Natural killer cell (primary cell): ENCODE measurements at regions not wholly inside any gene's neighbourhood (a gene's known extent, or its start where the extent isn't known, plus 50 kb on each side); places are given as distances from the start of the nearest gene placed in this dataset.

Experiments
- ATAC-seq, 3 donors: fragments of 150-1000 bp in 2 of 3; fragments of 200-7000 bp in 1 of 3; cut with Tn5 transposase; 1 replicate in 1 of 3; 2 replicates in 2 of 3; pipeline ENCODE4 v1.10.0; 2021; ENCODE audit warnings: mild to moderate bottlenecking in 2 of 3, moderate library complexity in 2 of 3
- DNase-seq, 2 donors: peaks; one replicate each; pipeline versions ENCODE4 v3.0.0 to v3.0.0-alpha.2; 2013 to 2021; ENCODE audit warnings: mixed read lengths in 1 of 2
- H3K27ac ChIP-seq: one replicate; pipeline ENCODE4 v1.5.1; 2013; ENCODE audit warnings: mild to moderate bottlenecking, low read length
- H3K27me3 ChIP-seq: one replicate; pipeline ENCODE4 v1.6.1; 2013; ENCODE audit warnings: low read length; ENCODE audit not compliant: control insufficient read depth, insufficient read depth
- H3K36me3 ChIP-seq: one replicate; pipeline ENCODE4 v1.6.1; 2013; ENCODE audit warnings: low read length; ENCODE audit not compliant: control insufficient read depth, insufficient read depth
- H3K4me1 ChIP-seq: one replicate; pipeline ENCODE4 v1.6.1; 2013; ENCODE audit warnings: low read length; ENCODE audit not compliant: control insufficient read depth, insufficient read depth
- H3K4me3 ChIP-seq: one replicate; pipeline ENCODE4 v1.5.1; 2013; ENCODE audit warnings: low read length
- H3K9me3 ChIP-seq: one replicate; pipeline ENCODE4 v1.6.1; 2013; ENCODE audit warnings: low read length; ENCODE audit not compliant: control insufficient read depth, insufficient read depth
- H3K27ac Mint-ChIP-seq, 2 donors: one replicate each; pipeline ENCODE4 v1.8.0; 2022; ENCODE audit warnings: mild to moderate bottlenecking in 2 of 2, mixed read lengths in 2 of 2, moderate library complexity in 1 of 2
- H3K27me3 Mint-ChIP-seq, 2 donors: one replicate each; pipeline ENCODE4 v1.8.0; 2022; ENCODE audit warnings: low read depth in 2 of 2, mixed read lengths in 2 of 2
- H3K36me3 Mint-ChIP-seq: one replicate; pipeline ENCODE4 v1.8.0; 2022; ENCODE audit warnings: mixed read lengths
- H3K4me1 Mint-ChIP-seq, 2 donors: one replicate each; pipeline ENCODE4 v1.8.0; 2022; ENCODE audit warnings: mixed read lengths in 2 of 2
- H3K4me3 Mint-ChIP-seq: one replicate; pipeline ENCODE4 v1.8.0; 2022; ENCODE audit warnings: mild to moderate bottlenecking, moderate library complexity, mixed read lengths
- H3K9me3 Mint-ChIP-seq, 2 donors: one replicate each; pipeline ENCODE4 v1.8.0; 2022; ENCODE audit warnings: mixed read lengths in 2 of 2
- CTCF ChIP-seq: fragments of 200-600 bp; IDR thresholded peaks from one replicate; pipeline ENCODE4 v1.8.0; 2022; ENCODE audit warnings: antibody characterized with exemption
- WGBS: methylation state at CpG from one replicate; pipeline ENCODE4 v1.1.7; 2013; ENCODE audit warnings: missing lambda C conversion rate; ENCODE audit not compliant: insufficient coverage; 5-methylcytosine and 5-hydroxymethylcytosine counted together
- intact Hi-C: fragments of 100-400 bp; cut with micrococcal nuclease; formaldehyde crosslinking; loops from one replicate; pipeline ENCODE4 v1.14.2; 2022

- H3K27ac Mint-ChIP-seq: no peak overlapping the region
- peaks cover 2 to 3% of the 10 kb centered on the region in 2 donors for H3K9me3 Mint-ChIP-seq
Observed at GRCh38 chr1:216924732-216925131, 201.5 kb upstream of the ESRRG start.

GRCh38 chr1:216923601-216924000 lies 200.4 kb upstream of the ESRRG start:
- TF ChIP-seq CTCF: no peak
- intact Hi-C loops: no loop called here
- Mint-ChIP-seq H3K27me3 (no peaks in the 10 kb centered on the region), H3K4me3 (no peak overlapping the region), H3K9me3 (peaks cover 2 to 3% of the 10 kb centered on the region in 2 donors), H3K36me3 (no peaks in the 10 kb centered on the region), H3K4me1 (peaks cover 0 to 4% of the 10 kb centered on the region in 2 donors), H3K27ac (no peak overlapping the region)
- Histone ChIP-seq H3K9me3 (peaks cover 8% of the 10 kb centered on the region), H3K27me3 (no peaks in the 10 kb centered on the region), H3K36me3 (no peaks in the 10 kb centered on the region), H3K4me3 (no peak overlapping the region), H3K27ac (no peak overlapping the region), H3K4me1 (no peaks in the 10 kb centered on the region)
- DNase-seq (no peak), ATAC-seq (no peak)
- 85% methylated on average over 5 of the region's 5 CpGs for WGBS

More at GRCh38 chr1:216924732-216925131, 201.5 kb upstream of the ESRRG start:
- peaks cover 8% of the 10 kb centered on the region for H3K9me3 ChIP-seq
- H3K36me3 Mint-ChIP-seq: no peaks in the 10 kb centered on the region
- intact Hi-C loops: no loop called here
- H3K4me3 ChIP-seq: no peak overlapping the region
- H3K27me3 Mint-ChIP-seq: no peaks in the 10 kb centered on the region
- ATAC-seq (peak in 1 of 3 donors; percentile 24), DNase-seq (peak in 1 of 2 donors; percentile 4)
- peaks cover 0 to 4% of the 10 kb centered on the region in 2 donors for H3K4me1 Mint-ChIP-seq
- H3K36me3 ChIP-seq: no peaks in the 10 kb centered on the region
- 86% methylated on average over 1 of the region's 4 CpGs for WGBS
- H3K27ac ChIP-seq: no peak overlapping the region
- no peak for TF ChIP-seq CTCF
- H3K4me3 Mint-ChIP-seq: no peak overlapping the region
- H3K27me3 ChIP-seq: no peaks in the 10 kb centered on the region
- H3K4me1 ChIP-seq: no peaks in the 10 kb centered on the region

- no peak for DNase-seq
- no peaks in the 10 kb centered on the region for H3K27me3 Mint-ChIP-seq
- ATAC-seq: no peak
- Histone ChIP-seq H3K27me3 (no peaks in the 10 kb centered on the region), H3K36me3 (no peaks in the 10 kb centered on the region), H3K4me3 (no peak overlapping the region), H3K9me3 (peaks cover 8% of the 10 kb centered on the region), H3K4me1 (no peaks in the 10 kb centered on the region), H3K27ac (no peak overlapping the region)
- peaks cover 0 to 4% of the 10 kb centered on the region in 2 donors for H3K4me1 Mint-ChIP-seq
- peaks cover 2 to 3% of the 10 kb centered on the region in 2 donors for H3K9me3 Mint-ChIP-seq
- no peak for TF ChIP-seq CTCF
- H3K27ac Mint-ChIP-seq: no peak overlapping the region
- H3K36me3 Mint-ChIP-seq: no peaks in the 10 kb centered on the region
- no CpG with 5 or more reads among the region's 2 CpGs for WGBS
- H3K4me3 Mint-ChIP-seq: no peak overlapping the region
- intact Hi-C loops: no loop called here
Observed at GRCh38 chr1:216922406-216922805, 199.2 kb upstream of the ESRRG start.

GRCh38 chr1:216921866-216922265 lies 198.6 kb upstream of the ESRRG start:
- WGBS: 98% methylated on average over 2 of the region's 3 CpGs
- no peak overlapping the region for H3K4me3 Mint-ChIP-seq
- H3K36me3 ChIP-seq: no peaks in the 10 kb centered on the region
- no peak for ATAC-seq
- TF ChIP-seq CTCF: no peak
- no peaks in the 10 kb centered on the region for H3K36me3 Mint-ChIP-seq
- H3K27me3 ChIP-seq: no peaks in the 10 kb centered on the region
- H3K4me3 ChIP-seq: no peak overlapping the region
- H3K27ac ChIP-seq: no peak overlapping the region
- peaks cover 0 to 4% of the 10 kb centered on the region in 2 donors for H3K4me1 Mint-ChIP-seq
- peaks cover 0 to 2% of the 10 kb centered on the region in 2 donors for H3K9me3 Mint-ChIP-seq
- H3K27ac Mint-ChIP-seq: no peak overlapping the region
- intact Hi-C loops: no loop called here
- H3K27me3 Mint-ChIP-seq: no peaks in the 10 kb centered on the region
- DNase-seq: no peak
- H3K4me1 ChIP-seq: no peaks in the 10 kb centered on the region
- H3K9me3 ChIP-seq: peaks cover 8% of the 10 kb centered on the region
